ENCODE measurements at regions not wholly inside any gene's neighbourhood (a gene's known extent, or its start where the extent isn't known, plus 50 kb on each side); places are given as distances from the start of the nearest gene placed in this dataset.

DNA sequence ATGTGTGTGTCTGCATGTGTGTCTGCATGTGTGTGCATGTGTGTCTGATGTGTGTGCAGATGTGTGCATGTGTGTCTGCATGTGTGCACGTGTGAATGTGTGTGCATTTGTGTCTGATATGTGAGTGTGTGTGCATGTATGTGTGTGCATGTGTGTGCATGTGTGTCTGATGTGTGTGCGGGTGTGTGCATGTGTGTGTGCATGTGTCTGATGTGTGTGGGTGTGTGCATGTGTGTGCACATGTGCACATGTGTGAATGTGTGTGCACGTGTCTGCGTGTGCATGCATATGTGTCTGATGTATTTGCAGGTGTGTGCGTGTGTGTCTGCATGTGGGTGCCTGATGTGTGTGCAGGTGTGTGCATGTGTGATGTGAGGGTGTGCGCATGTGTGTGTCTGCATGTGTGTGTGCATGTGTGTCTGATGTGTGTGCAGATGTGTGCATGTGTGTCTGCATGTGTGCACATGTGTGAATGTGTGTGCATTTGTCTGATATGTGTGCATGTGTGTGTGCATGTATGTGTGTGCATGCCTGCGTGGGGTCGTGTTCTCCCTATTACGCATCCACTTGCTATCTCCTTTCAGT, 470.1 kb upstream of the HS6ST1 start:
- TF ChIP-seq EP300 (IDR thresholded peaks at IDR 0.05) (no peak), POLR2AphosphoS5 (IDR thresholded peaks at IDR 0.05) (no peak), POLR2A (IDR thresholded peaks at IDR 0.05) (no peak)
- TF ChIP-seq, protein P1, sequence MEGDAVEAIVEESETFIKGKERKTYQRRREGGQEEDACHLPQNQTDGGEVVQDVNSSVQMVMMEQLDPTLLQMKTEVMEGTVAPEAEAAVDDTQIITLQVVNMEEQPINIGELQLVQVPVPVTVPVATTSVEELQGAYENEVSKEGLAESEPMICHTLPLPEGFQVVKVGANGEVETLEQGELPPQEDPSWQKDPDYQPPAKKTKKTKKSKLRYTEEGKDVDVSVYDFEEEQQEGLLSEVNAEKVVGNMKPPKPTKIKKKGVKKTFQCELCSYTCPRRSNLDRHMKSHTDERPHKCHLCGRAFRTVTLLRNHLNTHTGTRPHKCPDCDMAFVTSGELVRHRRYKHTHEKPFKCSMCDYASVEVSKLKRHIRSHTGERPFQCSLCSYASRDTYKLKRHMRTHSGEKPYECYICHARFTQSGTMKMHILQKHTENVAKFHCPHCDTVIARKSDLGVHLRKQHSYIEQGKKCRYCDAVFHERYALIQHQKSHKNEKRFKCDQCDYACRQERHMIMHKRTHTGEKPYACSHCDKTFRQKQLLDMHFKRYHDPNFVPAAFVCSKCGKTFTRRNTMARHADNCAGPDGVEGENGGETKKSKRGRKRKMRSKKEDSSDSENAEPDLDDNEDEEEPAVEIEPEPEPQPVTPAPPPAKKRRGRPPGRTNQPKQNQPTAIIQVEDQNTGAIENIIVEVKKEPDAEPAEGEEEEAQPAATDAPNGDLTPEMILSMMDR (IDR thresholded peaks at IDR 0.05): no peak

Measured in gastroesophageal sphincter (tissue), 3 donors.